ENCODE measurements at regions not wholly inside any gene's neighbourhood (a gene's known extent, or its start where the extent isn't known, plus 50 kb on each side); places are given as distances from the start of the nearest gene placed in this dataset.

DNA sequence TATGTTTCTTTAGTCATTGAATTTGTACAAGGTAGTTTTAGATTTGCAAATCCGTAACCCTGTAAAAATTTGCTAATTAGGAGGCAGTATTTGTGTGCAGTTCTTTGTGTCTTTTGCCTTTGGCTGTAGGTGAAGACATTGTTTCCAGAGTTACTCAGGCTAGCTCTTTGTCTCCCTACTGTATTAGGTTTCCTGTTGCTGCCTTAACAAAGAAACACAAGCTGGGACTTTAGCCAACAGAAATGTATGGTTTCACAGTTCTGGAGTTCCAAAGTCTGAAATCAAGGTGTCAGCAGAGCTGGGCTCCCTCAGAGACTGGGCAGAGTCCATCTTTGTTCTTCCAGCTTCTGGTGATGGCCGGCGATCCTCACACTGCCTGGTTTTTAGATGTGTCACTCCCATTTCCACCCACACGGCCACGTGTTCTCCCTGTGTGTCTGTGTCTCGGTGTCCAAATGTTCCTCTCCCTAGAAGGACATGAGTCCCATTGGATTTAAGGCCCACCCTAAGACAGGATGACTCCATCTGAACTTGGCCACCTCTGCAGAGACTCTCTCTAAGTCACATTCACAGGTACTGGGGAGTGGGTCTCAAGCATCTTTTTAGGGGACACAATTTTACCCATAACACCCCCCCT is 309.7 kb downstream of the GALR1 start:
- no peak overlapping the region for H3K4me3 ChIP-seq (ENCODE audit: low read depth, low read length)
- no peak for TF ChIP-seq CTCF (conservative IDR thresholded peaks at IDR 0.05; ENCODE audit: low read depth, low read length)
- no peak for DNase-seq (ENCODE audit: low read depth)

DNA sequence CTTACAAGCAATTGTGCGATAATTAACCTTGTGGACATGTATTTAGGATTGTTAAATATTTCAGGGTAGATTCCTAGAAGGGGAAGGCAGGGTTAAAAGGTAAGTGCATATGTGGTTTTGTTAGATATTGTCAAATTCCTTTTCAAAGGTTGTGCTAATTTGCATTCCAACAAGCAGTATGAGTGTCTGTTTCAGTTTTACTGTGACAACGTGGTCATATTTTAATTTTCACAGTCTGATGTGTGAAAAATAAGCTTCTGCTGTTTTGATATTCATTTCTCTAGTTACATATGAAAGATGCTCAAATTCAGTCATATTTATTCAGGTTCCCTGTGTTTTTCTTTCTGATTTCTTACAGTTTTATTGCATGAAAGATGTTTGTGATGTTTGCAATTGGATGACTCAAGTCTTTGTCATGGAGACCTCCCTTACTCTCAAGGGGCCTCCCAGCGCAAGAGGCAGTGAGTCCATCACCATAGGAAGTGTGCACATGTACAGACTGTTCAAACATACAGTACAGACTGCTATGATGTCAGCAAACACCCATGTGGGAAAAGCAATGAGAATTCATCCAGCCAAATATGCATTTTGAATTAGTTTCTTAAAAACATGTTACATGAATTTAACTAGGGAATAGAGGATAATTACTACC is 310.8 kb downstream of the GALR1 start:
- DNase-seq (ENCODE audit: low read depth) = no peak
- no peak for TF ChIP-seq CTCF (conservative IDR thresholded peaks at IDR 0.05; ENCODE audit: low read depth, low read length)
- H3K4me3 ChIP-seq (ENCODE audit: low read depth, low read length) = no peak overlapping the region

- DNase-seq (ENCODE audit: low read depth) = no peak
- no peak overlapping the region for H3K4me3 ChIP-seq (ENCODE audit: low read depth, low read length)
- no peak for TF ChIP-seq CTCF (conservative IDR thresholded peaks at IDR 0.05; ENCODE audit: low read depth, low read length)
Measured at GRCh38 chr18:77566604-77567003, 317.0 kb downstream of the GALR1 start.

- no peak for TF ChIP-seq CTCF (conservative IDR thresholded peaks at IDR 0.05; ENCODE audit: low read depth, low read length)
- no peak for DNase-seq (ENCODE audit: low read depth)
- no peak overlapping the region for H3K4me3 ChIP-seq (ENCODE audit: low read depth, low read length)
Measured at GRCh38 chr18:77567205-77567604, 317.6 kb downstream of the GALR1 start.

GRCh38 chr18:77571743-77572142 is 322.1 kb downstream of the GALR1 start:
- no peak for DNase-seq (ENCODE audit: low read depth)
- H3K4me3 ChIP-seq (ENCODE audit: low read depth, low read length) = no peak overlapping the region
- no peak for TF ChIP-seq CTCF (conservative IDR thresholded peaks at IDR 0.05; ENCODE audit: low read depth, low read length)

DNA sequence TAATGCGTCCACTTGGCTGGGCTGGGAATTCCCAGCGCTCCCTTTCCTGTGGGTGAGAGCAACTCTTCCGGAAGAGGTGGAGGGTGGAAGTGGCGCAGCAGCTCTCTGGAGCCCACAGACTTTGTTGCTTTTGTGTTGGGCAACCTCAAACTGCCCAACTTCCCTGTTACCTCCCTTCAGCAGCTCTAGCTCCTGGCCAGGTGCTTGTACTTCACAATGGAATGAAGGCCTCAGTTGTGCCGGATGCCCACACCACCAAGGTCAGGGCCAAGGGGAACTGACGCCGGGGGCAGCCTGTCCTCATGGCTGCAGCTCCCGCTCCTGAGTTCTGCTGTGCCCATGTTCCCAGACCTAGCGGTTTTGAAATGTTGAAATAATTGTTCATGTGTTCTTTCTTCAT is 322.9 kb downstream of the GALR1 start:
- no peak for TF ChIP-seq CTCF (conservative IDR thresholded peaks at IDR 0.05; ENCODE audit: low read depth, low read length)
- no peak for DNase-seq (ENCODE audit: low read depth)
- H3K4me3 ChIP-seq (ENCODE audit: low read depth, low read length) = no peak overlapping the region

DNA sequence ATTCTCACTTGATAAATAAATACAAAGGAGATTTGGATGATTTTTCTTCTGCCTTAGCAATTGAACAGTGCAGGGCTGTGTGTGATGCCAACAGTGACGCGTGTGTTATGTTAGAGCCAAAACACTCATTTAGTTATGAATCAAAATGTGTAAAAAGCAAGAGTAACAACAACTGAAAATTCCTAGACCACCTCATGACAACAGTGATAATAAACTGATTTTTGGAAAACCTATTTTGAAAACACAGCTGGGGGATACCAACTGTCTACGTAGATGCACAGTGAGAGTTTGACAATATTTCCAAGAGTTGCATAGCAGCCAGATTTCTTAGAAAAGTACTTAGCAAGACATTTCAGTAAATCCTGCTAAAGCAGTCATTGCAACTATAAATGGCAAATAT is 323.9 kb downstream of the GALR1 start:
- H3K4me3 ChIP-seq (ENCODE audit: low read depth, low read length) = no peak overlapping the region
- DNase-seq (ENCODE audit: low read depth) = no peak
- TF ChIP-seq CTCF (conservative IDR thresholded peaks at IDR 0.05; ENCODE audit: low read depth, low read length) = no peak
